Naive B cell (primary cell): ENCODE measurements at regions not wholly inside any gene's neighbourhood (a gene's known extent, or its start where the extent isn't known, plus 50 kb on each side); places are given as distances from the start of the nearest gene placed in this dataset.
"Not testable (repeated sequence)": the region's sequence is repeated elsewhere in the genome, so short reads cannot be mapped to it uniquely, and the experiment has no call there.

Source experiments
- ATAC-seq, 2 donors: fragments of 150-1000 bp; cut with Tn5 transposase; 2 replicates each; pipeline ENCODE4 v1.10.0; 2021; ENCODE audit warnings: low read depth in 2 of 2, mild to moderate bottlenecking in 2 of 2, moderate library complexity in 2 of 2
- DNase-seq: peaks from one replicate; pipeline ENCODE4 v3.0.0; 2022
- H3K27ac Mint-ChIP-seq, 6 donors: one replicate each; pipeline ENCODE4 v1.8.0; 2020 to 2022; ENCODE audit warnings: mild to moderate bottlenecking in 6 of 6, mixed read lengths in 6 of 6, moderate library complexity in 5 of 6, inconsistent platforms in 2 of 6
- H3K27me3 Mint-ChIP-seq, 3 donors: one replicate each; pipeline ENCODE4 v1.8.0; 2021 to 2022; ENCODE audit warnings: mixed read lengths in 3 of 3, mild to moderate bottlenecking in 1 of 3
- H3K36me3 Mint-ChIP-seq, 2 donors: one replicate each; pipeline ENCODE4 v1.8.0; 2020 to 2022; ENCODE audit warnings: mixed read lengths in 2 of 2, inconsistent platforms in 1 of 2, mild to moderate bottlenecking in 1 of 2
- H3K4me1 Mint-ChIP-seq, 3 donors: one replicate each; pipeline ENCODE4 v1.8.0; 2020 to 2022; ENCODE audit warnings: mixed read lengths in 3 of 3, inconsistent platforms in 1 of 3, mild to moderate bottlenecking in 1 of 3, moderate library complexity in 1 of 3
- H3K4me3 Mint-ChIP-seq, 8 donors: one replicate each; pipeline ENCODE4 v1.8.0; 2020 to 2022; ENCODE audit warnings: mild to moderate bottlenecking in 8 of 8, mixed read lengths in 8 of 8, moderate library complexity in 8 of 8, inconsistent platforms in 2 of 8
- H3K9me3 Mint-ChIP-seq, 7 donors: one replicate each; pipeline ENCODE4 v1.8.0; 2020 to 2022; ENCODE audit warnings: mixed read lengths in 7 of 7, mild to moderate bottlenecking in 5 of 7, inconsistent platforms in 2 of 7, moderate library complexity in 1 of 7

GRCh38 chr10:8830876-8831275, 776.4 kb downstream of the GATA3 start:
- Mint-ChIP-seq H3K9me3 (peaks cover 0 to 3% (median 0%) of the 10 kb centered on the region in 7 donors), H3K27me3 (no peaks in the 10 kb centered on the region), H3K27ac (no peak overlapping the region), H3K36me3 (no peaks in the 10 kb centered on the region), H3K4me1 (no peaks in the 10 kb centered on the region), H3K4me3 (no peak overlapping the region)
- ATAC-seq (no peak), DNase-seq (no peak)

- H3K9me3 Mint-ChIP-seq, result peaks cover 0 to 13% (median 4%) of the 10 kb centered on the region in 7 donors
- DNase-seq, result no peak
- peaks cover 0 to 3% (median 0%) of the 10 kb centered on the region in 3 donors for H3K4me1 Mint-ChIP-seq
- no peaks in the 10 kb centered on the region for H3K36me3 Mint-ChIP-seq
- ATAC-seq, result no peak
- H3K27ac Mint-ChIP-seq, result no peak overlapping the region
- no peak overlapping the region for H3K4me3 Mint-ChIP-seq
- peaks cover 0 to 3% (median 0%) of the 10 kb centered on the region in 3 donors for H3K27me3 Mint-ChIP-seq
Observed at GRCh38 chr10:8835453-8836167, 781.1 kb downstream of the GATA3 start.

- H3K4me3 Mint-ChIP-seq, result no peak overlapping the region
- no peak for ATAC-seq
- peaks cover 0 to 3% (median 0%) of the 10 kb centered on the region in 3 donors for H3K27me3 Mint-ChIP-seq
- DNase-seq, result no peak
- H3K36me3 Mint-ChIP-seq, result no peaks in the 10 kb centered on the region
- H3K4me1 Mint-ChIP-seq, result peaks cover 0 to 3% (median 0%) of the 10 kb centered on the region in 3 donors
- H3K9me3 Mint-ChIP-seq, result peaks cover 3 to 14% (median 8%) of the 10 kb centered on the region in 7 donors
- H3K27ac Mint-ChIP-seq, result no peak overlapping the region
Observed at GRCh38 chr10:8840356-8840755, 785.9 kb downstream of the GATA3 start.

- no peak overlapping the region for H3K27ac Mint-ChIP-seq
- no peaks in the 10 kb centered on the region for H3K36me3 Mint-ChIP-seq
- no peak for ATAC-seq
- H3K9me3 Mint-ChIP-seq, result peaks cover 3 to 14% (median 5%) of the 10 kb centered on the region in 7 donors
- H3K27me3 Mint-ChIP-seq, result no peaks in the 10 kb centered on the region
- no peak overlapping the region for H3K4me3 Mint-ChIP-seq
- DNase-seq, result no peak
- H3K4me1 Mint-ChIP-seq, result no peaks in the 10 kb centered on the region
Observed at GRCh38 chr10:8844141-8844540, 789.7 kb downstream of the GATA3 start.

- H3K27ac Mint-ChIP-seq, result peak overlapping the region in 1 of 6 donors; percentile 11
- no peaks in the 10 kb centered on the region for H3K9me3 Mint-ChIP-seq
- H3K4me3 Mint-ChIP-seq, result no peak overlapping the region
- no peak for ATAC-seq
- H3K36me3 Mint-ChIP-seq, result no peaks in the 10 kb centered on the region
- no peak for DNase-seq
- H3K27me3 Mint-ChIP-seq, result no peaks in the 10 kb centered on the region
- no peaks in the 10 kb centered on the region for H3K4me1 Mint-ChIP-seq
Observed at GRCh38 chr10:8852546-8852945, 798.1 kb downstream of the GATA3 start.

GRCh38 chr10:8853048-8853447, 798.6 kb downstream of the GATA3 start:
- Mint-ChIP-seq H3K9me3 (no peaks in the 10 kb centered on the region), H3K4me1 (no peaks in the 10 kb centered on the region), H3K27me3 (no peaks in the 10 kb centered on the region), H3K4me3 (no peak overlapping the region), H3K27ac (no peak overlapping the region), H3K36me3 (no peaks in the 10 kb centered on the region)
- DNase-seq, result no peak
- no peak for ATAC-seq

- H3K4me1 Mint-ChIP-seq, H3K27ac Mint-ChIP-seq, H3K36me3 Mint-ChIP-seq, H3K9me3 Mint-ChIP-seq, ATAC-seq, H3K27me3 Mint-ChIP-seq, DNase-seq, H3K4me3 Mint-ChIP-seq: not testable (repeated sequence)
Observed at GRCh38 chr10:8868924-8869323, 814.4 kb downstream of the GATA3 start.

GRCh38 chr10:8873310-8873709, 818.8 kb downstream of the GATA3 start:
- no peak overlapping the region for H3K4me3 Mint-ChIP-seq
- H3K9me3 Mint-ChIP-seq, result no peaks in the 10 kb centered on the region
- no peaks in the 10 kb centered on the region for H3K4me1 Mint-ChIP-seq
- ATAC-seq (no peak), DNase-seq (no peak)
- H3K27ac Mint-ChIP-seq, result no peak overlapping the region
- no peaks in the 10 kb centered on the region for H3K27me3 Mint-ChIP-seq
- no peaks in the 10 kb centered on the region for H3K36me3 Mint-ChIP-seq

- Mint-ChIP-seq H3K9me3 (no peaks in the 10 kb centered on the region), H3K4me1 (no peaks in the 10 kb centered on the region), H3K27me3 (no peaks in the 10 kb centered on the region), H3K36me3 (no peaks in the 10 kb centered on the region), H3K4me3 (no peak overlapping the region), H3K27ac (no peak overlapping the region)
- DNase-seq (no peak), ATAC-seq (no peak)
Observed at GRCh38 chr10:8874268-8874667, 819.8 kb downstream of the GATA3 start.

- ATAC-seq, result no peak
- Mint-ChIP-seq H3K4me1 (no peaks in the 10 kb centered on the region), H3K27ac (no peak overlapping the region), H3K4me3 (no peak overlapping the region), H3K9me3 (no peaks in the 10 kb centered on the region), H3K27me3 (no peaks in the 10 kb centered on the region), H3K36me3 (no peaks in the 10 kb centered on the region)
- no peak for DNase-seq
Observed at GRCh38 chr10:8874972-8875371, 820.5 kb downstream of the GATA3 start.

- Mint-ChIP-seq H3K27me3 (no peaks in the 10 kb centered on the region), H3K27ac (no peak overlapping the region), H3K4me1 (no peaks in the 10 kb centered on the region), H3K4me3 (no peak overlapping the region), H3K36me3 (no peaks in the 10 kb centered on the region), H3K9me3 (no peaks in the 10 kb centered on the region)
- ATAC-seq, result no peak
- no peak for DNase-seq
Observed at GRCh38 chr10:8876171-8876570, 821.7 kb downstream of the GATA3 start.

- peaks cover 0 to 4% (median 0%) of the 10 kb centered on the region in 3 donors for H3K27me3 Mint-ChIP-seq
- H3K4me1 Mint-ChIP-seq, result no peaks in the 10 kb centered on the region
- ATAC-seq (no peak), DNase-seq (no peak)
- H3K36me3 Mint-ChIP-seq, result no peaks in the 10 kb centered on the region
- H3K4me3 Mint-ChIP-seq, result no peak overlapping the region
- no peak overlapping the region for H3K27ac Mint-ChIP-seq
- H3K9me3 Mint-ChIP-seq, result peaks cover 0 to 5% (median 3%) of the 10 kb centered on the region in 7 donors
Observed at GRCh38 chr10:8889538-8889937, 835.0 kb downstream of the GATA3 start.

GRCh38 chr10:8893102-8893501, 838.6 kb downstream of the GATA3 start:
- DNase-seq (no peak), ATAC-seq (no peak)
- no peak overlapping the region for H3K27ac Mint-ChIP-seq
- H3K4me3 Mint-ChIP-seq, result no peak overlapping the region
- no peaks in the 10 kb centered on the region for H3K4me1 Mint-ChIP-seq
- peaks cover 0 to 4% (median 0%) of the 10 kb centered on the region in 3 donors for H3K27me3 Mint-ChIP-seq
- no peaks in the 10 kb centered on the region for H3K36me3 Mint-ChIP-seq
- H3K9me3 Mint-ChIP-seq, result peaks cover 0 to 3% (median 0%) of the 10 kb centered on the region in 7 donors

GRCh38 chr10:8894148-8894547, 839.7 kb downstream of the GATA3 start:
- Mint-ChIP-seq H3K4me3 (no peak overlapping the region), H3K36me3 (no peaks in the 10 kb centered on the region), H3K27me3 (peaks cover 0 to 4% (median 0%) of the 10 kb centered on the region in 3 donors), H3K9me3 (peaks cover 0 to 6% (median 0%) of the 10 kb centered on the region in 7 donors), H3K4me1 (no peaks in the 10 kb centered on the region), H3K27ac (no peak overlapping the region)
- ATAC-seq (no peak), DNase-seq (no peak)
